Body of pancreas (tissue), 4 donors: ENCODE measurements at regions not wholly inside any gene's neighbourhood (a gene's known extent, or its start where the extent isn't known, plus 50 kb on each side); places are given as distances from the start of the nearest gene placed in this dataset.

Source experiments
- CTCF ChIP-seq, 7 experiments: fragments of 450-650 bp in 4 of 7; fragments of 200-600 bp in 3 of 7; sonication (generic) in 3 of 7; IDR thresholded peaks; one replicate each; pipeline ENCODE4 v1.5.1; 2016 to 2019; ENCODE audit warnings: antibody characterized with exemption in 7 of 7
- POLR2A ChIP-seq, 3 donors: fragments of 450-650 bp; IDR thresholded peaks; one replicate each; pipeline ENCODE4 v1.6.1; 2016; ENCODE audit warnings: antibody characterized with exemption in 3 of 3, mild to moderate bottlenecking in 2 of 3

- TF ChIP-seq CTCF (IDR thresholded peaks at IDR 0.05) (no peak), POLR2A (IDR thresholded peaks at IDR 0.05) (no peak)
These were observed 1170.0 kb downstream of the XPNPEP1 start for GRCh38 chr10:108753326-108753725.
